Tibial nerve (tissue), 4 donors: ENCODE measurements at regions not wholly inside any gene's neighbourhood (a gene's known extent, or its start where the extent isn't known, plus 50 kb on each side); places are given as distances from the start of the nearest gene placed in this dataset.

Experiments
- CTCF ChIP-seq, 5 experiments: fragments of 200-600 bp in 3 of 5; fragments of 450-650 bp in 2 of 5; sonication (generic) in 3 of 5; IDR thresholded peaks; one replicate each; pipeline ENCODE4 v1.5.1; 2016 to 2019; ENCODE audit warnings: antibody characterized with exemption in 5 of 5, mild to moderate bottlenecking in 3 of 5, moderate library complexity in 2 of 5
- EP300 ChIP-seq, 2 donors: sonication (generic); formaldehyde crosslinking; IDR thresholded peaks; one replicate each; pipeline ENCODE4 v1.6.1; 2017; ENCODE audit warnings: antibody characterized with exemption in 2 of 2, mild to moderate bottlenecking in 1 of 2
- POLR2A ChIP-seq, 2 donors: fragments of 450-650 bp; IDR thresholded peaks; one replicate each; pipeline ENCODE4 v1.6.1; 2017; ENCODE audit warnings: antibody characterized with exemption in 2 of 2, mild to moderate bottlenecking in 2 of 2, moderate library complexity in 2 of 2

DNA sequence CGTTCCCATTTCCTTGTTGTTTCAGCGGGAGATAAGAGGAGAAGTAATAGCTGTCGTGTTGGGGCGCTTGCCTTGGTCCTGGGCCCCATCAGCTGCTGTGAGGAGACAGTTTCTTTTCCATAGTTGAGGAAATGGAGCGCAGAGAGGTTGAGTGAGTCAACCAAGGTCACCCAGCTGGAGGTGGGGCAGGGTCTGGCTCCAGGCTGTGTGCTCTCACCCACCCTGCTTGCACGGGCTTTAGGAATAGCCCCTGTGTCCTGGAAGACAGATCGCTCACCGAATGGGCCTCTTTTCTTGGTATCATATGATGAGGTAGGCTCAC, 165.7 kb upstream of the RTL1 start:
- TF ChIP-seq EP300 (IDR thresholded peaks at IDR 0.05), result no peak
- TF ChIP-seq CTCF (IDR thresholded peaks at IDR 0.05), result no peak
- TF ChIP-seq POLR2A (IDR thresholded peaks at IDR 0.05), result no peak
